Panc1 (cell line): ENCODE measurements at regions not wholly inside any gene's neighbourhood (a gene's known extent, or its start where the extent isn't known, plus 50 kb on each side); places are given as distances from the start of the nearest gene placed in this dataset.

Experiments
- ATAC-seq: fragments of 200-7000 bp; cut with Tn5 transposase; 2 replicates; pipeline ENCODE4 v1.9.1; 2020; ENCODE audit warnings: mild to moderate bottlenecking, moderate library complexity
- BruUV-seq: library from RNA; stranded (reverse); fragments of 400-500 nt; replicated peaks from 2 replicates; lab custom pipeline; 2021; lab: Mats Ljungman, UMichigan
- CTCF ChIA-PET: fragments of 300-600 bp; sonication (Branson Sonifier 250); formaldehyde crosslinking; loops from one replicate; lab custom pipeline; 2022; ENCODE audit warnings: antibody characterized with exemption; lab: Charles Lee
- POLR2A ChIA-PET: fragments of 300-600 bp; sonication (Branson Sonifier 250); formaldehyde crosslinking; loops from one replicate; lab custom pipeline; 2022; ENCODE audit warnings: antibody characterized with exemption; lab: Charles Lee
- DNase-seq: peaks from one replicate; pipeline ENCODE4 v3.0.0-alpha.2; 2010; ENCODE audit warnings: low read depth, low spot score
- H3K27ac ChIP-seq: 2 replicates; pipeline ENCODE4 v1.5.1; 2011; ENCODE audit warnings: mild to moderate bottlenecking, low read length, inconsistent platforms
- H3K27me3 ChIP-seq: fragments of 200-500 bp; sonication (Bioruptor generic); 2 replicates; pipeline ENCODE4 v1.6.0; 2014; ENCODE audit warnings: low read length, inconsistent platforms; ENCODE audit not compliant: control insufficient read depth, insufficient read depth
- H3K36me3 ChIP-seq: fragments of 200-500 bp; sonication (Bioruptor generic); 2 replicates; pipeline ENCODE4 v1.5.1; 2014; ENCODE audit warnings: inconsistent platforms, mild to moderate bottlenecking, low read length, moderate library complexity; ENCODE audit not compliant: control insufficient read depth, insufficient read depth
- H3K4me1 ChIP-seq: 2 replicates; pipeline ENCODE4 v1.5.1; 2011; ENCODE audit warnings: inconsistent platforms, mild to moderate bottlenecking, low read length, moderate library complexity; ENCODE audit not compliant: control insufficient read depth, insufficient read depth
- H3K4me3 ChIP-seq, 2 experiments: 2 replicates each; pipeline ENCODE4 v1.5.1; 2011 to 2012; ENCODE audit warnings: low read depth in 2 of 2, low read length in 2 of 2, mild to moderate bottlenecking in 2 of 2, inconsistent platforms in 1 of 2, moderate library complexity in 1 of 2
- H3K9me3 ChIP-seq: fragments of 200-500 bp; sonication (Bioruptor generic); 2 replicates; pipeline ENCODE4 v1.5.1; 2014; ENCODE audit warnings: low read depth, mild to moderate bottlenecking, inconsistent platforms, low read length, moderate library complexity; ENCODE audit not compliant: control insufficient read depth, insufficient read depth
- CTCF ChIP-seq: fragments of 450-650 bp; IDR thresholded peaks from 2 replicates; pipeline ENCODE4 v1.5.1; 2017; ENCODE audit warnings: mild to moderate bottlenecking
- POLR2AphosphoS5 ChIP-seq: IDR thresholded peaks from 2 replicates; pipeline ENCODE4 v1.6.1; 2012; ENCODE audit warnings: mild to moderate bottlenecking, low read depth, low read length, moderate library complexity
- REST ChIP-seq, 2 experiments: IDR thresholded peaks; 2 replicates each; pipeline ENCODE4 v1.6.1; 2011 to 2012; ENCODE audit warnings: low read depth in 2 of 2, control low read depth in 1 of 2, low read length in 1 of 2, mild to moderate bottlenecking in 1 of 2, moderate library complexity in 1 of 2; ENCODE audit not compliant: insufficient read depth in 1 of 2
- SIN3A ChIP-seq: IDR thresholded peaks from 2 replicates; pipeline ENCODE4 v1.6.1; 2012; ENCODE audit warnings: low read depth, mild to moderate bottlenecking, low read length, moderate library complexity, borderline replicate concordance; ENCODE audit not compliant: insufficient read depth
- TCF7L2 ChIP-seq: IDR thresholded peaks from 2 replicates; pipeline ENCODE4 v1.6.1; 2011; ENCODE audit warnings: mild to moderate bottlenecking, low read depth, low read length, inconsistent platforms
- in situ Hi-C: cut with HindIII; loops from 2 replicates; pipeline ENCODE4 v1.10.0; 2016; ENCODE audit warnings: low sequenced_read_pairs, low pct_unique_long_range_greater_than_20kb
- intact Hi-C: fragments of 100-400 bp; cut with micrococcal nuclease; formaldehyde crosslinking; loops from one replicate; pipeline ENCODE4 v1.10.0; 2022; ENCODE audit not compliant: unreplicated experiment

DNA sequence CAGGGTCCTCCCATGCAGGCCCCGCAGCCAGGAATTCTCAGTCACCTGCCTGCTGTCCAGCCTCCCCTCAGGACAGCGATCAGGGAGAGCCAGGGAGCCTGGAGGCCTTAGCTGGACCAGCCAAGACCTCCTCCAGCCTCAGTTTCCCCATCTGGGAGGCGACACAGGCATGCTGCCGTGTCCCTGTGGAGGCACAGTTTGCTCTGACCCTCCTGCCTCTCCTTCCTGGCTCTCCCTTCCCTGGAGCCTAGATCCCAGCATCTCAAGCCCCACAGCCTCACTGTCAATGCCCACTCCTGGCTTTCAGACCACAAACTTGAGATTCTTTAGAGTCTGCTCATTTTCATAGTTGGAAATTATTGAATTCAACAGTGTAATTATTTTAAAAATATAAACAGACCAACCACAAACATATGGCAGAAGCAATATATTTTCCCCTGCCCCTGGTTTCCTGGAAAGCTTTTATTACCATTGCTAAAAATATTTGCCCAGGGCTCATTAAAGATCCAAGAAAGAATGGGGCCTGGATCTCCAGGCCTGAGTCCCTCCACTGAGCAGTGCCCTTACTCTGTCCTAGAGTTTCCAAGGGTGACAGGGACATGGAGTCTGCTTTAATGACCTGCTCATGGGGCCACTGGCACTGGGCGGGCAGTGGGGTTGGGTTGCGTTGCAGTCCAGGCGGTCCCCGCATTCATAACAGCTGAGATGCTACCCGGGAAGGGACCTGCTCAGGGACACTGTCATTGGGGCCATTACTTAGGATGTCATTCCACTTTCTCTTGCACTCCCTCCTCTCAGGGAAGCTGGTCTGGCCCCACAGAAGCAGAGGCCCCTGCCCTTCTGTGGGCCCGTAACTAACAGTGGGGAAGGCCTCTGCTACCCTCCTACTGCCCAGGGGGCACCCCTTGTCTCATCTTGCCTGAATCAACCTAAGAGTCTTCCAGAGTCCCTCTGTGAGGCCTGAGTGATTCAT is 81.6 kb upstream of the CHST15 start:
- H3K36me3 ChIP-seq: no peaks in the 10 kb centered on the region
- H3K27me3 ChIP-seq: no peaks in the 10 kb centered on the region
- ATAC-seq (no peak), DNase-seq (no peak)
- H3K4me3 ChIP-seq: no peak overlapping the region
- H3K27ac ChIP-seq: no peak overlapping the region
- TF ChIP-seq CTCF (no peak), POLR2AphosphoS5 (no peak), TCF7L2 (no peak), SIN3A (no peak), REST (IDR thresholded peaks at IDR 0.05; ENCODE audit: insufficient read depth in 1 of 2, low read depth in 2 of 2, low read length in 1 of 2) (no peak)
- intact Hi-C loops: no loop called here
- ChIA-PET POLR2A (no interaction called here), CTCF (no interaction called here)
- no peaks in the 10 kb centered on the region for H3K9me3 ChIP-seq
- no TSS peak for BruUV-seq
- H3K4me1 ChIP-seq: no peaks in the 10 kb centered on the region
- in situ Hi-C loops: no loop called here

GRCh38 chr10:124174071-124174566 is 80.7 kb upstream of the CHST15 start:
- Histone ChIP-seq H3K27ac (no peak overlapping the region), H3K36me3 (no peaks in the 10 kb centered on the region), H3K27me3 (no peaks in the 10 kb centered on the region), H3K9me3 (no peaks in the 10 kb centered on the region), H3K4me3 (no peak overlapping the region), H3K4me1 (no peaks in the 10 kb centered on the region)
- ATAC-seq (no peak), DNase-seq (no peak)
- CTCF ChIA-PET: no interaction called here
- POLR2A ChIA-PET: no interaction called here
- TF ChIP-seq POLR2AphosphoS5: no peak
- TF ChIP-seq REST (IDR thresholded peaks at IDR 0.05; ENCODE audit: insufficient read depth in 1 of 2, low read depth in 2 of 2, low read length in 1 of 2): no peak
- no peak for TF ChIP-seq TCF7L2
- TF ChIP-seq SIN3A: no peak
- no peak for TF ChIP-seq CTCF
- no TSS peak for BruUV-seq
- intact Hi-C loops (no loop called here), in situ Hi-C loops (no loop called here)
